ENCODE measurements at regions not wholly inside any gene's neighbourhood (a gene's known extent, or its start where the extent isn't known, plus 50 kb on each side); places are given as distances from the start of the nearest gene placed in this dataset.
"Not testable (repeated sequence)": the region's sequence is repeated elsewhere in the genome, so short reads cannot be mapped to it uniquely, and the experiment has no call there.

GRCh38 chr22:27317971-27318428 is 483.6 kb downstream of the MN1 start:
- ChIA-PET POLR2A (interaction anchor here (0.9 kb wide), 1 partner anchor 13 kb away, joined by 6 read pairs; no protein-coding TSS in a partner anchor), CTCF (interaction anchor here (0.6 to 1.1 kb wide), 4 partner anchors 16 to 639 kb away, joined by 3 read pairs; no protein-coding TSS in a partner anchor)
- no peak overlapping the region for H3K4me3 Mint-ChIP-seq (ENCODE audit: unreplicated experiment)
- DNase-seq (ENCODE audit: unreplicated experiment), result no peak
- H3K27me3 Mint-ChIP-seq (ENCODE audit: insufficient read depth, unreplicated experiment), result peaks cover 55% of the 10 kb centered on the region
- TF ChIP-seq, protein P1, sequence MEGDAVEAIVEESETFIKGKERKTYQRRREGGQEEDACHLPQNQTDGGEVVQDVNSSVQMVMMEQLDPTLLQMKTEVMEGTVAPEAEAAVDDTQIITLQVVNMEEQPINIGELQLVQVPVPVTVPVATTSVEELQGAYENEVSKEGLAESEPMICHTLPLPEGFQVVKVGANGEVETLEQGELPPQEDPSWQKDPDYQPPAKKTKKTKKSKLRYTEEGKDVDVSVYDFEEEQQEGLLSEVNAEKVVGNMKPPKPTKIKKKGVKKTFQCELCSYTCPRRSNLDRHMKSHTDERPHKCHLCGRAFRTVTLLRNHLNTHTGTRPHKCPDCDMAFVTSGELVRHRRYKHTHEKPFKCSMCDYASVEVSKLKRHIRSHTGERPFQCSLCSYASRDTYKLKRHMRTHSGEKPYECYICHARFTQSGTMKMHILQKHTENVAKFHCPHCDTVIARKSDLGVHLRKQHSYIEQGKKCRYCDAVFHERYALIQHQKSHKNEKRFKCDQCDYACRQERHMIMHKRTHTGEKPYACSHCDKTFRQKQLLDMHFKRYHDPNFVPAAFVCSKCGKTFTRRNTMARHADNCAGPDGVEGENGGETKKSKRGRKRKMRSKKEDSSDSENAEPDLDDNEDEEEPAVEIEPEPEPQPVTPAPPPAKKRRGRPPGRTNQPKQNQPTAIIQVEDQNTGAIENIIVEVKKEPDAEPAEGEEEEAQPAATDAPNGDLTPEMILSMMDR (IDR thresholded peaks at IDR 0.05; ENCODE audit: unreplicated experiment), result no peak
- intact Hi-C loops (cut with micrococcal nuclease), result no loop called here
- BruUV-seq (replicated peaks), result no TSS peak
- peaks cover 14% of the 10 kb centered on the region for H3K4me1 Mint-ChIP-seq (ENCODE audit: insufficient read depth, unreplicated experiment)
- H3K9me3 Mint-ChIP-seq (ENCODE audit: unreplicated experiment), result peaks cover 6% of the 10 kb centered on the region
- H3K36me3 Mint-ChIP-seq (ENCODE audit: insufficient read depth, unreplicated experiment), result peaks cover 5% of the 10 kb centered on the region
- no peak overlapping the region for H3K27ac Mint-ChIP-seq (ENCODE audit: low read depth, unreplicated experiment)

DNA sequence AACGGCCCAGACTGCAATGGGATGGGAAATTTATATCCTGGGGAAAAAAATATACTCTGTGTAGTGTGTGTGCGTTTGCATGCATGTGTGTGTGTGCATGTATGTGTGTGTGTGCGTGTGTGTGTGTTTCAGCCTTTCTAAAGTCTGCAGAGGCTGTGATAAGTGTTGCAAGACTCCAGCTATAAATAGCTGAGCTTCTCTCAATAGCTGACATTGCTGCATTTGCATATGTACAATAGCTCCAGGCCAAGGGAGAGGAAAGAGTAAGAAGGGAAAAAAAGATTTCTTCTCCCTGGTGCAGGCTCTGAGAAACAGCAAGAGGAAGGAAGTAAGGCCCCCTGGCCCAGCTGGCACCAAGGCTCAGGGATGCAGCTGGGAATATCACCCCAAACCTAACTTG is 483.0 kb downstream of the MN1 start:
- Mint-ChIP-seq H3K4me1 (ENCODE audit: insufficient read depth, unreplicated experiment) (peaks cover 14% of the 10 kb centered on the region), H3K27ac (ENCODE audit: low read depth, unreplicated experiment) (no peak overlapping the region), H3K9me3 (ENCODE audit: unreplicated experiment) (peaks cover 6% of the 10 kb centered on the region), H3K27me3 (ENCODE audit: insufficient read depth, unreplicated experiment) (peaks cover 61% of the 10 kb centered on the region), H3K4me3 (ENCODE audit: unreplicated experiment) (no peak overlapping the region), H3K36me3 (ENCODE audit: insufficient read depth, unreplicated experiment) (peaks cover 5% of the 10 kb centered on the region)
- intact Hi-C loops (cut with micrococcal nuclease), result no loop called here
- ChIA-PET POLR2A (interaction anchor here (0.9 kb wide), 1 partner anchor 12 kb away, joined by 6 read pairs; no protein-coding TSS in a partner anchor), CTCF (interaction anchor here (0.6 to 1.1 kb wide), 6 partner anchors 16 to 1388 kb away, joined by 3 to 4 read pairs (median 3); no protein-coding TSS in a partner anchor)
- no TSS peak for BruUV-seq (replicated peaks)
- TF ChIP-seq, protein P1 (IDR thresholded peaks at IDR 0.05; ENCODE audit: unreplicated experiment), result no peak
- peak; percentile 22 for DNase-seq (ENCODE audit: unreplicated experiment)

DNA sequence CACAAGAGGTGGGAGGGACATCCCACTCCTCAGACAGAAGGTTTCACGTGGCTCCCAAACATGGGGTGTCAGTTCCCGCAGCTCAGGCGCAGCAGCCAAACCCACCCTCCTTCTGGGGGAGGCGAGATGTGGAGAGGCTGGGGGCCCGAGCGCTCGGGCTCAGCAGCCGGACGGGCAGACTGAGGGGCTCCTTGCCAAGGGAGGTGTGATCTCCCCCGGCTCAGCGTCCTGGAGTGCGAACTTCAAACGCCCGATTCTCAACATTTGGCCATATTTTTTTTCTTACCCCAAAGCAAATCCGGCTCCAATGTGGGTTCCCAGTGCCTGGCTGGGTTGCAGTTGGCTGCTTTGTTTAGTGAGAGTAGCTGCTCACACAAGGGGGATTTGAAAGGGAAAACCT is 477.9 kb downstream of the MN1 start:
- peaks cover 64% of the 10 kb centered on the region for H3K27me3 Mint-ChIP-seq (ENCODE audit: insufficient read depth, unreplicated experiment)
- ChIA-PET POLR2A (no interaction called here), CTCF (interaction anchor here (0.6 kb wide), 1 partner anchor 499 kb away, joined by 4 read pairs; no protein-coding TSS in a partner anchor)
- TF ChIP-seq, protein P1 (IDR thresholded peaks at IDR 0.05; ENCODE audit: unreplicated experiment), result no peak
- H3K4me1 Mint-ChIP-seq (ENCODE audit: insufficient read depth, unreplicated experiment), result peaks cover 2% of the 10 kb centered on the region
- BruUV-seq (replicated peaks), result no TSS peak
- peaks cover 8% of the 10 kb centered on the region for H3K9me3 Mint-ChIP-seq (ENCODE audit: unreplicated experiment)
- no peak for DNase-seq (ENCODE audit: unreplicated experiment)
- no peak overlapping the region for H3K4me3 Mint-ChIP-seq (ENCODE audit: unreplicated experiment)
- no peaks in the 10 kb centered on the region for H3K36me3 Mint-ChIP-seq (ENCODE audit: insufficient read depth, unreplicated experiment)
- H3K27ac Mint-ChIP-seq (ENCODE audit: low read depth, unreplicated experiment), result no peak overlapping the region
- intact Hi-C loops (cut with micrococcal nuclease), result no loop called here

DNA sequence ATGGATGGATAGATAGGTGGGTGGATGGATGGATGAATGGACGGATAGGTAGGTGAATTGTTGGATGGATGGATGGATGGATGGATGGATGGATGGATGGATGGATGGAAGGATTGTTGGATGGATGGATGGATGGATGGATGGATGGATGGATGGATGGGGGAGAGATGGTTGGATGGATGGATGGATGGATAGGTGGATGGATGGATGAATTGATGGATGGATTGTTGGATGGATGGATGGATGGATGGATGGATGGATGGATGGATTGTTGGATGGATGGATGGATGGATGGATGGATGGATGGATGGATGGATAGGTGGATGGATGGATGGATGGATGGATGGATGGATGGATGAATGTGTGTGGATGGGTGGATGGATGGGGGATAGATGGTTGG is 476.6 kb downstream of the MN1 start:
- BruUV-seq (replicated peaks); H3K9me3 Mint-ChIP-seq (ENCODE audit: unreplicated experiment); H3K4me3 Mint-ChIP-seq (ENCODE audit: unreplicated experiment); H3K36me3 Mint-ChIP-seq (ENCODE audit: insufficient read depth, unreplicated experiment); CTCF ChIA-PET; DNase-seq (ENCODE audit: unreplicated experiment); H3K27ac Mint-ChIP-seq (ENCODE audit: low read depth, unreplicated experiment); H3K4me1 Mint-ChIP-seq (ENCODE audit: insufficient read depth, unreplicated experiment); POLR2A ChIA-PET: not testable (repeated sequence)
- H3K27me3 Mint-ChIP-seq (ENCODE audit: insufficient read depth, unreplicated experiment), result peaks cover 64% of the 10 kb centered on the region
- intact Hi-C loops (cut with micrococcal nuclease), result loop anchor here (5.0 kb wide), 1 partner anchor 568 kb away; no protein-coding TSS in a partner anchor
